Panc1 (cell line): ENCODE measurements at regions not wholly inside any gene's neighbourhood (a gene's known extent, or its start where the extent isn't known, plus 50 kb on each side); places are given as distances from the start of the nearest gene placed in this dataset.

Experiments
- ATAC-seq: fragments of 200-7000 bp; cut with Tn5 transposase; 2 replicates; pipeline ENCODE4 v1.9.1; 2020; ENCODE audit warnings: mild to moderate bottlenecking, moderate library complexity
- BruUV-seq: library from RNA; stranded (reverse); fragments of 400-500 nt; replicated peaks from 2 replicates; lab custom pipeline; 2021; lab: Mats Ljungman, UMichigan
- CTCF ChIA-PET: fragments of 300-600 bp; sonication (Branson Sonifier 250); formaldehyde crosslinking; loops from one replicate; lab custom pipeline; 2022; ENCODE audit warnings: antibody characterized with exemption; lab: Charles Lee
- POLR2A ChIA-PET: fragments of 300-600 bp; sonication (Branson Sonifier 250); formaldehyde crosslinking; loops from one replicate; lab custom pipeline; 2022; ENCODE audit warnings: antibody characterized with exemption; lab: Charles Lee
- DNase-seq: peaks from one replicate; pipeline ENCODE4 v3.0.0-alpha.2; 2010; ENCODE audit warnings: low read depth, low spot score
- H3K27ac ChIP-seq: 2 replicates; pipeline ENCODE4 v1.5.1; 2011; ENCODE audit warnings: mild to moderate bottlenecking, low read length, inconsistent platforms
- H3K27me3 ChIP-seq: fragments of 200-500 bp; sonication (Bioruptor generic); 2 replicates; pipeline ENCODE4 v1.6.0; 2014; ENCODE audit warnings: low read length, inconsistent platforms; ENCODE audit not compliant: control insufficient read depth, insufficient read depth
- H3K36me3 ChIP-seq: fragments of 200-500 bp; sonication (Bioruptor generic); 2 replicates; pipeline ENCODE4 v1.5.1; 2014; ENCODE audit warnings: inconsistent platforms, mild to moderate bottlenecking, low read length, moderate library complexity; ENCODE audit not compliant: control insufficient read depth, insufficient read depth
- H3K4me1 ChIP-seq: 2 replicates; pipeline ENCODE4 v1.5.1; 2011; ENCODE audit warnings: inconsistent platforms, mild to moderate bottlenecking, low read length, moderate library complexity; ENCODE audit not compliant: control insufficient read depth, insufficient read depth
- H3K4me3 ChIP-seq, 2 experiments: 2 replicates each; pipeline ENCODE4 v1.5.1; 2011 to 2012; ENCODE audit warnings: low read depth in 2 of 2, low read length in 2 of 2, mild to moderate bottlenecking in 2 of 2, inconsistent platforms in 1 of 2, moderate library complexity in 1 of 2
- H3K9me3 ChIP-seq: fragments of 200-500 bp; sonication (Bioruptor generic); 2 replicates; pipeline ENCODE4 v1.5.1; 2014; ENCODE audit warnings: low read depth, mild to moderate bottlenecking, inconsistent platforms, low read length, moderate library complexity; ENCODE audit not compliant: control insufficient read depth, insufficient read depth
- CTCF ChIP-seq: fragments of 450-650 bp; IDR thresholded peaks from 2 replicates; pipeline ENCODE4 v1.5.1; 2017; ENCODE audit warnings: mild to moderate bottlenecking
- POLR2AphosphoS5 ChIP-seq: IDR thresholded peaks from 2 replicates; pipeline ENCODE4 v1.6.1; 2012; ENCODE audit warnings: mild to moderate bottlenecking, low read depth, low read length, moderate library complexity
- SIN3A ChIP-seq: IDR thresholded peaks from 2 replicates; pipeline ENCODE4 v1.6.1; 2012; ENCODE audit warnings: low read depth, mild to moderate bottlenecking, low read length, moderate library complexity, borderline replicate concordance; ENCODE audit not compliant: insufficient read depth
- TCF7L2 ChIP-seq: IDR thresholded peaks from 2 replicates; pipeline ENCODE4 v1.6.1; 2011; ENCODE audit warnings: mild to moderate bottlenecking, low read depth, low read length, inconsistent platforms
- in situ Hi-C: cut with HindIII; loops from 2 replicates; pipeline ENCODE4 v1.10.0; 2016; ENCODE audit warnings: low sequenced_read_pairs, low pct_unique_long_range_greater_than_20kb
- intact Hi-C: fragments of 100-400 bp; cut with micrococcal nuclease; formaldehyde crosslinking; loops from one replicate; pipeline ENCODE4 v1.10.0; 2022; ENCODE audit not compliant: unreplicated experiment
- TF ChIP-seq, protein P1 (sequence below), 2 experiments: IDR thresholded peaks; 2 replicates each; pipeline ENCODE4 v1.6.1; 2011 to 2012; ENCODE audit warnings: low read depth in 2 of 2, control low read depth in 1 of 2, low read length in 1 of 2, mild to moderate bottlenecking in 1 of 2, moderate library complexity in 1 of 2; ENCODE audit not compliant: insufficient read depth in 1 of 2

DNA sequence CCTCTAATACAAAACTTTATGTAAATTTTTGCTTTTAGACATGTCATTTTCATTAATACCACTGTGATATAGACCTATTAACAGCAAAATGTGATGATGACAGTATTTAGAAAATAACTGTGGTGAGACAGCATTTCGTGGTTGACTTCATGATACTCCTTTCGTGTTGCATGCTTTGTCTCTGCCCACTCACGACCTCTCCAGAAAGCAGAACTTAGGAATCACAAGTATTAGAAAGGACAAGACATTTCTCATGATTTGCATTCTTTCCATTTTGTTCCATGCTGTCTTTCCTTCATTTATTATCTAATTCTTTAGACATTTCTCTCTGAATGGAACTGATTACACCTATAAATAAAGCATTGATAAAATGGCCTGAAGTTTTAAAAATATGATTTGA lies 85.2 kb upstream of the POU3F3 start:
- Histone ChIP-seq H3K27me3 (no peaks in the 10 kb centered on the region), H3K9me3 (no peaks in the 10 kb centered on the region), H3K36me3 (no peaks in the 10 kb centered on the region), H3K27ac (no peak overlapping the region), H3K4me3 (no peak overlapping the region), H3K4me1 (no peaks in the 10 kb centered on the region)
- in situ Hi-C loops (no loop called here), intact Hi-C loops (no loop called here)
- POLR2A ChIA-PET, result no interaction called here
- no peak for DNase-seq
- CTCF ChIA-PET, result no interaction called here
- TF ChIP-seq CTCF, result no peak
- no peak for TF ChIP-seq SIN3A
- TF ChIP-seq TCF7L2, result no peak
- TF ChIP-seq POLR2AphosphoS5, result no peak
- TF ChIP-seq, protein P1, sequence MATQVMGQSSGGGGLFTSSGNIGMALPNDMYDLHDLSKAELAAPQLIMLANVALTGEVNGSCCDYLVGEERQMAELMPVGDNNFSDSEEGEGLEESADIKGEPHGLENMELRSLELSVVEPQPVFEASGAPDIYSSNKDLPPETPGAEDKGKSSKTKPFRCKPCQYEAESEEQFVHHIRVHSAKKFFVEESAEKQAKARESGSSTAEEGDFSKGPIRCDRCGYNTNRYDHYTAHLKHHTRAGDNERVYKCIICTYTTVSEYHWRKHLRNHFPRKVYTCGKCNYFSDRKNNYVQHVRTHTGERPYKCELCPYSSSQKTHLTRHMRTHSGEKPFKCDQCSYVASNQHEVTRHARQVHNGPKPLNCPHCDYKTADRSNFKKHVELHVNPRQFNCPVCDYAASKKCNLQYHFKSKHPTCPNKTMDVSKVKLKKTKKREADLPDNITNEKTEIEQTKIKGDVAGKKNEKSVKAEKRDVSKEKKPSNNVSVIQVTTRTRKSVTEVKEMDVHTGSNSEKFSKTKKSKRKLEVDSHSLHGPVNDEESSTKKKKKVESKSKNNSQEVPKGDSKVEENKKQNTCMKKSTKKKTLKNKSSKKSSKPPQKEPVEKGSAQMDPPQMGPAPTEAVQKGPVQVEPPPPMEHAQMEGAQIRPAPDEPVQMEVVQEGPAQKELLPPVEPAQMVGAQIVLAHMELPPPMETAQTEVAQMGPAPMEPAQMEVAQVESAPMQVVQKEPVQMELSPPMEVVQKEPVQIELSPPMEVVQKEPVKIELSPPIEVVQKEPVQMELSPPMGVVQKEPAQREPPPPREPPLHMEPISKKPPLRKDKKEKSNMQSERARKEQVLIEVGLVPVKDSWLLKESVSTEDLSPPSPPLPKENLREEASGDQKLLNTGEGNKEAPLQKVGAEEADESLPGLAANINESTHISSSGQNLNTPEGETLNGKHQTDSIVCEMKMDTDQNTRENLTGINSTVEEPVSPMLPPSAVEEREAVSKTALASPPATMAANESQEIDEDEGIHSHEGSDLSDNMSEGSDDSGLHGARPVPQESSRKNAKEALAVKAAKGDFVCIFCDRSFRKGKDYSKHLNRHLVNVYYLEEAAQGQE (IDR thresholded peaks at IDR 0.05; ENCODE audit: insufficient read depth in 1 of 2, low read depth in 2 of 2, low read length in 1 of 2), result no peak
- no peak for ATAC-seq
- no TSS peak for BruUV-seq

GRCh38 chr2:104769096-104769495 lies 84.8 kb upstream of the POU3F3 start:
- TF ChIP-seq TCF7L2 (no peak), POLR2AphosphoS5 (no peak), CTCF (no peak), SIN3A (no peak)
- TF ChIP-seq, protein P1 (IDR thresholded peaks at IDR 0.05; ENCODE audit: insufficient read depth in 1 of 2, low read depth in 2 of 2, low read length in 1 of 2), result no peak
- Histone ChIP-seq H3K27ac (no peak overlapping the region), H3K4me1 (no peaks in the 10 kb centered on the region), H3K36me3 (no peaks in the 10 kb centered on the region), H3K27me3 (no peaks in the 10 kb centered on the region), H3K4me3 (no peak overlapping the region), H3K9me3 (no peaks in the 10 kb centered on the region)
- intact Hi-C loops (no loop called here), in situ Hi-C loops (no loop called here)
- no TSS peak for BruUV-seq
- CTCF ChIA-PET, result no interaction called here
- ATAC-seq (no peak), DNase-seq (no peak)
- POLR2A ChIA-PET, result no interaction called here
